Putamen (tissue), 1 donor: ENCODE measurements at regions not wholly inside any gene's neighbourhood (a gene's known extent, or its start where the extent isn't known, plus 50 kb on each side); places are given as distances from the start of the nearest gene placed in this dataset.

Experiments used
- DNase-seq: peaks from one replicate; pipeline ENCODE4 v3.0.0-alpha.2; 2016; ENCODE audit warnings: low spot score

DNA sequence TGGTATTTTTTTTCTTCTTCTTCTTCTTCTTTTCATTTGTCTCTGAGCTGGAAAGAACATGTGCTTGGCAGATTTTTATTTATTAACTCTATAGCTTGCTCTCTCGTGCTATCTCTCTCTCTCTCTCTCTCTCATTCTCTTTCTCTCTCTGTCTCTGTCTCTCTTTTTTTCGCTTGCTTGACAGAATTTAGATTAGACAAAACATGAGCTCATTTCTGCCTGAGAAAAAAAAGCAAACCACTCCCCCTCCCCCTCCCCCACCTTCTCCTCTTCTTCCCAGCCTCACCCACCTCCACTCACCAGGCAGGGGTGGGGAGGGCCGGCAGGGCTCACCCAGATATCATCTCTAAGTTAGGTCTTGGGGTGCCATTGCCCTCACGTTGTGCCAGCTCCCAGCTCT is 81.5 kb downstream of the PJA1 start:
- DNase-seq, result no peak

DNA sequence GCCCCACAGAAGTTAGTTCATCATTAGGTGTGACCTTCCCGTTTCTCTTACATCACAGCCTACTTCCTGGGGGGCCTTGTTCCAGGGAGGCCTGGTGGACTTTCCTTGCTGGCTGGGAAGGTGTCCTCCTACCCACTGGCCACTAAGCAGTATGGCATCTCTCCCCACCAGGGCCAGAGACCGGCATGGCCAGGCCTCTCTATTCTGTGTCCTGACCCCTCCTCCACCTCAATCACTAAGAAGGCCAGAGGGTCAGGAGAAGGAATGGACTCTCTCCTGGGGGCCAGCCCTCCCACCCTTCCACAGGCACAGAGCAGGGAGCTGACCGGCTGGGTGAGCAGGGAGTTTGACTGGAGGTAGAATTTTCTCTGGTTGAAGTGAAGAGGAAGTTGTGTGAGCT is 81.9 kb downstream of the PJA1 start:
- no peak for DNase-seq

DNA sequence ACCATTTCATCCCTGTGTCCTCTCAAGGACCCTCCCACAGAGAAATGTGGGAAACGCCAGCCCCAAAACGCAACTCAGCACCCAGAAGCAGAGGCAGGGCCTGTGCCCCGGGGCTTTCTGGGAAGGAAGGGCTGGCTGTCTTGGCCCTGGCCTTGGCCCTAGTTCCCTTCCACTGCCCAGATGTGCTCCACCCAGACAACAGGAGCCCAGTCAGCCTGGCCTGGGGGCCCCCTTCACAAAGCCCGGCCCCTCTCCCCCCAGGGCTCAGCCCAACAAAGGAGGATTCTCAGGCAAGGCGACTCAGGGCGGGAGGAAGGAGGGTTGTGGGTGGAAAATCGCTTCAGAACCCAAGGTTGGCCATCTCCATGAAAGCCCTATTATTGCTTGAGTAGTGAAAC is 82.5 kb downstream of the PJA1 start:
- DNase-seq, result no peak

DNA sequence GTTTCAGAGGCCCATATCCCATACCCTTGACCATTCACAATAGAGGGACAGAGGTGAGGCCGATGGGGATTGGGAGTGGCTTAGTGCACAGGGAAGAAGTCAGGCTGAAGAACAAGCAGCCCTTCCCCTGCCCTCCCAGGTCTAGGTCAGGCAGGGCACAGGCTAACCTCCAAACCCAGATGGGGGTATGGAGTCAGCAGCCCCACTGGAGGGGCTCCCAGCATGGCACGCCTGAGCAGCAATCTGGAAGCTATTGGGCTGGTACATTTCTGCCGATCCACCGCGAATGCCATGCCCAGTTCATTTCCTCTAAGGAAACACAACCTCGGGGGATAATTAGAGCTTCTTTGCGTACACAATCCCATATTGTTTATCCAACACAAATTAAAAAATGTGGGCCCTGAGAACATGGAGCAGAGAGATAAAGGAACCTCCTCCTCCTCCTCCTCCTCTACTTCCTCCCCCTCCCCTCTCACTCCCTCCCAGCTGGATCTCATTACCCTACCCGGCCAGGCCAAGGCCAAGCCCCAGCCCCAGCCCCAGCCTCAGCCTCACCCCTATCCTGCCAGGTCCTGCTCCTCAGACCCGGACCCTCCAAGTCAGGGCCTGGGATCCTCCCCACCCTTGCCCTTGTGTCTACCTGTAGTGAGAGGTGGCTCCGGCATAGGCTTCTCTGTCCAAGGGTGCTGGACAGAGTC is 83.0 kb downstream of the PJA1 start:
- DNase-seq, result no peak

DNA sequence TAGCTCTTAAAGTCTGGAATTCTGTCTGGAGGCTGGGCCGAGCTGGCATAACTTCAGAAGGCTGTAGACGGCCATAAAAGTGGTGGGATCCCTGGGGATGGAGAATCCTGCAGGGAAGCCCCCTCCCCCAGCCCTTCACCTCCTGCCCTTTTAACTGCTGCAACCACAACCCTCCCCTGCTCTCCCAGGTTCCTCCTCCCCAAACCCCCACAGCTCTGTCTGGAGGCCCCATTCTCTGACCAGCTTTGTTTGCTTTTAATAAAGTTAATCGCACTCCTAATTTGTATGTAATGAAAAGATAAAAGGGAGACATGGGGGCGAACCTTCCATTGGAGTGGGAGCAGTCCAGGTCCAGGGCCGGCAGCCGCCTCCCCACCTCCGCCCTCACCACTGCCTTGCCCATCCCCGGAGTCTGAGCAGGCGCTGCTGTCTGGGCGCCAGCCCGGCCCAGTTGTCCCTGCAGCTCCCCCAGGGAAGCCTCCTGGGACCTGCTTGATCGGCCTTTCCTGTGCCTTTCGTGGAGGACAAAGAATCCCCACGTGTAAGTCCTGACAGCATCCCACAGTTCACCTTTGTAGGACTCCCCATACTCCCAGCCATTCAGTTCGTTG is 84.3 kb downstream of the PJA1 start:
- no peak for DNase-seq

DNA sequence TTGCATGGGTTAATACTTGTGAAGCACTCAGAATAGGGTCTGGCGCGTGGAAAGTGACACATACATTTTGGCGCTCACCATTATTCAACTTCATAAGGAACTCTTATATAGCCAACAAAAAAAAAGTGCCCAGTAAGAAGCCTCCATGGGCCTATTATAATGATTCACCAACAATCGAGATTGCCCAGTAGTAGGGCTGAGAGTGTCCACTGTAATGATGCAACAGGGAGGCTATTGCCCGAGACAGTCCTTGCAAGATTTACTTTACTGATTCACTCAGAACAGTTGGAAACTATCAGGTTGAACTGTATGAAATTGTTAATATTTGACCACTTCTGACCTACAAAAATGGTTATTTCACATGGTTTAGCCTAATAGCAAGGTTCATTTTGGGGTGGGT is 86.0 kb downstream of the PJA1 start:
- DNase-seq, result no peak

DNA sequence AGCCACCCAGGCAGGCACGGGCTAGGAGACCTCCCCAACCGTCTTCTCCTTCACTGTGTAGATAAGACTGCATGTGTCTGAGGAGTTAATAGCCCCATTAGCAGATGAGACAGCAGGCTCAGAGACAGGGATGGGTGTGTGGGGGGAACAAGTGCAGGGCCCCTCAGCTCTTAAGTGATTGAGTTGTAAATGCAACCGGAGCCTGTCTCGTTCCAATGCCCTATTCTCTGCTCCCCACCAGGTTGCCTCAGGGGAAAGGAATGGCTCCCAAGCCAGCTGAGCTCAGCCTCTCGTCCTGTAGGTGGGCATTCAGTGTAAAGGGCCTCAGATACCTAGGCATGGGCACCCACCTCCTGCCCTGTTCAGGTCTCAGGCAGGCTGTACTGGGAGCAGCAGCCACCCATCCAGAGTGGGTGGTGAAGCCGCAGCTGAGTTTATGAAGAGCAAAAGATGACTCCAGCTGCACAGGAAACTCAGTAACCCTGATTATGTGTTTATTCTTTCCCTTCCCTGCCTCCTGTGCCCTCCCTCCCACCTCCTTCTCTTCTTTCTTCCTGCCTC is 87.3 kb downstream of the PJA1 start:
- no peak for DNase-seq

DNA sequence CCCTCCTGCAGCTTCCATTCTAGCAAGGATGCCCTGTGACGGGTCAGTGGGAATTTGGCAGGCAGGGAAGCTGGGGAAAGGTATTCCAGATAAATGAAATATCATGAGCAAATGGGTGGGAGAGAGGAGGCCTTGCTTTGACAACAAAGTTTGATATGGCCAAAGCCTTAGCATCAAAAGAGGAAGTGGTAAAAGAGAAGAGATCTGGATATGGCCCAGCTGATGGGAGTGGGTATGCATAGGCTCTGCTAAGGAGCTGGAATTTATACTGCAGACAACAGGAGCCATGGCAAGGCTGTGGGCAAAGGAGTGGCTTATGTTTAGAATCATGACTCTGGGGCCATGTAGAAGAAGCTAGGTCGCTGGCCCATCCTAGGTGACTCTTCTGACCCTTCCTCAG is 89.2 kb downstream of the PJA1 start:
- DNase-seq, result no peak

DNA sequence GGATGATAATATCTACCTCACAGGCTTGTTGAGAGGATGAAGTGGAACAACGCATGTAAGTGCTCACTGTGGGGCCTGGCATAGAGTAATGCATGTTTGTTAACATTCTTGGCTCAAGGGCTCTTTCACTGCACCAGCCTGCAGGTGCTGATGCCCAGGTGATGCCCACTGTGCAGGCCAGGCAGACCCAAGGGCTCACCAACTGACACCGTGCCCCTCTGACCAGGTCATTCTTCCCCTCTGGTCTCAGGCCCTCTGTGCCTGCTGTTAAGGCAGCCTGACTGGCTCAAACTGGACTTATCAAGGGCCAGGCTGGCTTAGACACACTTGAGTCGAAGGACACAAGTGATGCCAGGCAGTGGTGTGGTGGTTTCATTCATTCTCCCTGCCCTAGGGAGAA is 90.5 kb downstream of the PJA1 start:
- DNase-seq, result no peak

DNA sequence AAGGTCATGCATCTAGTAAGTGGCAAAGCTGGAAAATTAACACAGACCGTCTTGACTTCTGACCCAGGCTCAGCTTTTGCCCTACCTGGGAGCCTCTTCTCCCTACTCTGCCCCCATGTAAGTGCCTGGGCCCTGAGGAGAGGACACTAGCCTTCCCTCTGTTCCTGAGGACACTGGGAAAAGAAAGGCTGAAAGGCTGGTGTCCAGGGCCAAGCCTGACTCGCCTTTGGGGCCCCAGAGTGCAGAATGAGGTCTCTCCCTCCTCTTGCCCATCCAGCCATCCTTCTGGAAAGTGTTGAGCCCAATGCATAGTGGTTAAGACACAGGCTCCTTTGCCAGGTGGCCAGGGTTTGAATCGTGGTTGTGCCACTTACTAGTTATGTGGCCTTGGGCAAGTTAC is 91.5 kb downstream of the PJA1 start:
- no peak for DNase-seq

DNA sequence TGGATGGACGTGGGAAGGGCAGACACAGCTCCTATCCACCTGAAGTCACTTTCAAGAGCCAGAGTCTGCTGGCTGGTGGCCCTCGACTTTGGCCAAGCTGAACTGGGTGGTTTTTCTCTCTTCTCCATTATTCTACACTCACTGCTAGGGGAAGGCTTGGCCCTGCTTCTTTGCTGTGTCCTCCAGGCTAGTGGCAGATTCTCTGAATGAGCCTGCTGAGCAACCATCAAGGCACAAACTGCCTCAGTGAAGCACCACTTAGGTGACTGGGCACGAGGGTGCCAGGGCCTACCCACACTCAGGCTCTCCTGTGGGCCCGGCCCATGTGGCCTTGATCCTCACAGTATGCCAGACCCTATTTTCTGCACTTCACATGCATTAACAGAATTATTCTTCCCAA is 92.0 kb downstream of the PJA1 start:
- DNase-seq, result no peak

DNA sequence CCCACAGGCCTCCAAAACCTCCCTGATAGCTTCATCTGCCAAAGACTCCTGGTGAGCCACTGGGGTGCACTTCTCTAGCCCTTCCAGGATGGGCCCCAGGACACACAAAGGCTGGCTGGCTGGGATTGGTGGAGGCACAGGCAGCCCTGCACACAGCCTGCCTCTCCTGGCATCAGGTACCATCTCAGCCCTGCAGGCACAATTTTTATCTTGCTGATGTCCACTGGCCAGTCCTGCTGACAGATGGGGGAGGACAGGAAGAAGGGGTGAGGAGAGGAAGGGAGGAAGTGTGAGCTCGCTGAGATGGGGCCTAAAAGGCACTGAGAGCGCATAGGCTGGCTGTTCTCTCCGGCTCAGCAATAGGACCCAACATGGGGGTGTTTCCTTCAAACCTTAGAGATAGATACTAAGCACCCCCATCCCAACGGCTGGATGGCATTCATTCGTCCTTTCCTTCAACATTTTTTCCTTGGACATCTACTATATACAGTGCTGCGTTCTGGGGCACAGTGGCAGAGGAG is 92.7 kb downstream of the PJA1 start:
- DNase-seq, result no peak

DNA sequence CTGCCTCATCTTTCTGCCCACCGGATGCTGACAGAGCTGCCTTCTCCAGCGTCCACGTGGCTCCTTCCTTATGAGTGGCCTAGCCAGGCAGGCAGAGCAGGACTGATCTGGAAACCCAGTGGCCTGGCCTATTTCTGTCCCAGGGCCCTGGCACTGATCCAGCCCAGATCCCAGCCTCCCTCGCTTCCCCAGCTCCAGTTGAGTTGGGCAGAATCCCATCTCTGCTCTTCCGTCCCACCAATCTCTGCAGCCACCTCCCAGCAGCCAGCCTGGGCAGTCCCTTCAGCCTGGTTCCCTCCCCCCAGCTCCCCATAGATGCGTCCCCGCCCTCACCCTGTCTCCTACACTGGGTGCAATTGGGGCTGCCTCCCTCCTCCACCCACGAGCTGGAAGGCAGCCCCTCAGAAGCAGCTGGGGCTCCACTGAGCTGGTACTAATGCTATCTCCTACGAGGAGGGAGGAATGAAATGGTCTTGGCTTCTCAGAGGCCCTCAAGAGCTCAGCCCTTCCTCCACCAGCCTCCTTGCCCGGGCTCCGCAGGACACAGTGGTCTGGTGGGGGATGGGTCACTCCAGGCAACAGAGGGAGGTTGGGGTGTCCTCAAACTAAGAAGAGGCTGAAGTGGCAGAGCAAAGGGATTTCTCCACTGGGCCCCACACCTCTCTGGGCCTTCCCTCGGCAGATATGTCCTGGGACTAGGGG is 94.2 kb downstream of the PJA1 start:
- no peak for DNase-seq

DNA sequence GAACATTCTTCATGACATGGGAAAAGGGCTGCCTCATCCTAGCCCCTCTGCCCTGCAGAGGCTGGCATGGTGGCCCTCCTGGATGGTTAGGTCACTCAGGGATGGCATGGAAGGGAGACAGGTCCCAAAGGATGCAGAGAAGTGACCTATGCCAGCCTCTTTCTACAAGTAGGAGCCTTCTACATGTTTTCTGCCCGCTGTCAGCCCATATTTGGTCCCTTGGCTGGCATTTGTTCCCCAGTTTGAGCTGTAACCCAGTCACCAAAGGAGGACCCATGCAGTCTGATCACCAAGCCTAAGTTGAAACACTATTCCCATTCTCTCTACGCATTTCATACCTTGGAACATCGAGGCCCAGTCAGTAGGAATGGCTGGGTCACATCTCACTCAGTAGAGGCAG is 95.4 kb downstream of the PJA1 start:
- DNase-seq, result no peak

DNA sequence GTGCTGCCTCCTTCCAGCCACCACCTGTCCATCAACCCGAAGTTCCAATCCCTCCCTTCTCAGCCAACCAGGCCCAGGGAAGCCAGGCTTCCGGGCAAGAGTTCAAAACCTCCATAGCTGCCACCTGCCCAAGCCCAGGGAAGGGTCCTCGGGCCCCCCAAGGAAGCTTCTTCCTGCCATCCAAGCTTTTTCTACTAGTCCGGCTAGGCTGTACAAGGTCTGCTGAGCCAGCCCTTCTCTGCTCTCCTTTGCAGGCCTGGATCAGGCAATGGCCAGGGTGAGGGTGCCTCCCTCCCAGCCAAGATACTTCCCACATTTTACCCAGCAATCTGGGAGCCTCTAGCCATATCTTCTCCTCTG is 96.2 kb downstream of the PJA1 start:
- DNase-seq, result no peak

DNA sequence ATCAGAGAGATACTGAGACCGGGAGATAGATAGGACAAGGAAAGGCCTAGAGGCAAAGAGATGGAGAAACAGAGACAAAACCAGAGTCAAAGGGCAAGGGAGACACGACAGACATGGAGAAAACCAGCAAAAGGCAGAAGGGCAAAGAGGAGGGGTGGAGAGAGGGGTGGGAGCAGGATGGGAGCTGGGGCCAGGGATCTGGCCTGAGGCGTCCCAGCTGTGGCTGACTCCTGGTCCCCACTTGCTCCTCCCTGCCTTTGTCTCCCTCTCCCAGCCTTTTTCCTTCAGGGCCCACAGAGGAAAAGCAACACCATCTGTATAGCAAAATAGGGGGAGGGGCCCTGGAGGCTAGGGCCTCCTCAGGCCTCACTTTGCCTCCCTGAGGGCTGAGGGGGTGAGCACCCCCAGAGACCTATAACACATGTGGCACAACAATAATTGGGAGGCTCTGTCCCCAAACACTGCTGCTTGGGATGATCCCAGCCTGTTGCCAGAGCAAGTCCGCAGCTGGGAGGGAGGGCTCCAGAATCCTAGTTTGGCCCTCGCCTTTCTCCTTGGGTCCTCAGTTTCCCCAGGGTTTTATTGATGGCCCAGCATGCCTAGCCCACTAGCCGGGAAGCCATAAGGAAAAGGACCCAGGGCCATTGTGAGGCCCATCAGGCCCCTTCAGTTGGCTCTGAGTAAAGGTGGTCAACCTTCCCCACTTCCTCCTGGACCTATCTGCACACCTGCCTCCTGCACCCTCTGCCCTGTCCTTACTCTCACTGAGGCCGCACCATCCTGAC is 96.8 kb downstream of the PJA1 start:
- DNase-seq, result no peak

DNA sequence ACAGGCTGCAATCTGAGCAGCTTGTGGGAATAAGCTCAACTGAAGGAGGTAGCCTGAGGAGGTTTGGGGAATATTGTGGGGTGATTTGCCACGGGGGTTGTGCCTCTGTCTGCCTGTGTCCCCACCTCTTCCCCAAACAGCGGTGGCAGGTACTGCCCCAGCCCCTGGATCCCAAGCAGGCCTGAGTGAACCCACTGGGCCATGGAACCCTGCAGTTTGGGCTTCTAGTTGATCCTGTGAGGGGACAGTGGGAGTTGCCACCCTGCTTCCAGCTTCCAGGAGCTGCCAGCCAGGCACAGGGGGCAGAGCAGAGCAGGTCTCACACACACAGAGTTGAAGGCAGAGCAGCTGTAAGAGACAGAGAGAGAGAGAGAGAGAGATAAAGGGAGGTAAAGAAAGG is 97.4 kb downstream of the PJA1 start:
- DNase-seq, result no peak

DNA sequence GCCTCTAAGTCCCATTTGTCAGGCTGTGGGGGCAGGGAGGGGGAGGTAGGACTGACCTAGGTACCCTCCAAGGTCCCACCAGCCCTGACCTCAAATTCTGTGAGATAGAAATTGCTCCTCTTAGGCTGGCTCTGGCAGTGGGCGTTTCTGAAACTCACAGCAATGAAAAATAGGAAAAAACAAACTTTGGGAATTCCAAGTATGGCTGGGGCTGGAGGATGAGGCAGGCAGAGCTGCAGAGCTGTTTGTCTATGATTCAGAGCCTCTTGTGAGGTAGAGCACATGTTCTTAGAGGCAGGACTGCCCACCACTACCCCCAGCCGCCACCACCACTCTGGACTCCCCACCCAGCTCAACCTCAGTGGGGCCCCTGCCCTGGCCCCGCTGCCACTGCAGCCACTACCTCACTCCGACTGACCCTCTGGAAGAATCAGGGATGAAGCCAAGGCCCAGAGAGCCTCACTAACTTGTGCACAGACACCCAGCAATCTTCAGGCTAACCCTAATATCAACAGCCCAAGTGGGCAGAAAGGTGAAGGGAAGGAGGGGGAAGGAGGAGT is 98.2 kb downstream of the PJA1 start:
- DNase-seq, result no peak

DNA sequence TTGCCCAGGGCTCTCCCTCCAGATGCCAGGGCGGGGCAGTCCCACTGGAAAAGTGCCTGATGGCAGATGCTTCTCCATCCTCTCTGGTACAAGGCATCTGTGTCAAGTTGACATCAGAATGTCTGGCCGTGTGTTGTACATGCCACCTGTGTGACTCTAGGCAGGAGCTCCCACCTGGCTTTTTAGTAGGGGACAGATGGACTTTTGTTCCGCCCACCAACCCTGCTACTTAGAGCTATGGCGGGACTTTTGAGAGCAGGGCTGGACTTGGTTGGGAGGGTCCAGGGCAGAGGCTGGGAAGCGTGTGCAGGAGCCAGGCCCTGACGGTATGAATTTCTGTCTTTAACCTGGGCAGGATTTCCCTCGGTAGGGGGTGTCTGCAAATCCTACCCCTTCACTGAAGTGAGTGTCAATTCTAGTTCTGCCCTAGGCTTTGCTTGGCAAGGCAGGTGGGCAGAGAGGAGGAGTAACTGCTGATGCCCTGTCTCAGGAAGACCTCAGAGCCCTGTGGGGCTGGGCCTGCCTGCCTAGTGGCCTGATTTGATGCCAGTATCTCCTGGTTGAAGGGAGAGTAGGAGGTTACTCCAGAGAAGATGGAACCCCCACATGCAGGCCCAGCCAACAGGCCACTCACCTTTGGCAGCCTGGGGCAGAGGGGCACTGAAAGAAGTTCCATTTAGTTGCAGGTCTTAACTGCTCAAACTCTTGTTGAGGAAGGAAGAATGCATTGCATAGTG is 99.1 kb downstream of the PJA1 start:
- no peak for DNase-seq

DNA sequence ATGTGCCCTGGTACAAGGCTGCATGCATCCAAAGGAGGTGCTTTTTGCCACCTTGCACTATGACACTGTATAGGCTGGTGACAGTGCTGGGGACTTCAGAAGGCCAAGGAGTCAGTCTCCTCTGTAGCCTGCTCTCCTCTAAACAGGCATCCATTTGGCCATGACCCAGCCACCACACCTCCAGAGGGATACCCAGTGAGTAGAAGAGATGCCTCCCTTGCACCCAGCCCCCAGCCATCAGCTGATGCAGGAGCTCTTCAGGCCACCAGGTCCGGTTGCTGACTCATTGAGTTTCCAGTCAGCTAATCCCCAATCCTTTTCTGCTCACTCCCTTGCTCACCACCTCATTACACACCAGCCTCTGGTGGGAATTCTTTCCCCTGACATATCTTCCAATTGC is 99.8 kb downstream of the PJA1 start:
- no peak for DNase-seq

DNA sequence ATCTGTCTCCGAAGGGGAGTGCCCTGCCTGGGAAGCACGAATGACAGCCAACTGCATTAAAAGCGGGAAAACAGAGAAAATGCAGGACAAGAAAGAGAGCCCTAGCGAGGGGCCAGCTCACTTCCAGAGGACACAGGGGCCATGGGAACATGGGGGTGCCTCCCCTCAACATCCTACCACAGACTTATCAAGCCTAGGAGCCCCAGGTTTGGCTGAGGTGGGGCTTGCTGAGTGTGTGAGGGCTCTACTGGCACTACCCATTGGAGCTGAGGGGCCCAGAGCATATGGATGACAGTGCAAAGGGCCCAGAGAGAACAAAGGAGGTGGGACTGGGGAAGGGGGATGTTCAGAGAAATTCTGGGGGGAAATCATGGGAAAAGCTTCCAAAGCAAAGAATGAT is 101.8 kb downstream of the PJA1 start:
- no peak for DNase-seq
